WTC11 (cell line): ENCODE measurements at regions not wholly inside any gene's neighbourhood (a gene's known extent, or its start where the extent isn't known, plus 50 kb on each side); places are given as distances from the start of the nearest gene placed in this dataset.
"Not testable (repeated sequence)": the region's sequence is repeated elsewhere in the genome, so short reads cannot be mapped to it uniquely, and the experiment has no call there.

Experiments used
- ATAC-seq: fragments of 200-7000 bp; cut with Tn5 transposase; 2 replicates; pipeline ENCODE4 v1.10.0; 2021; ENCODE audit warnings: mild to moderate bottlenecking, moderate library complexity
- CTCF ChIA-PET: fragments of 300-600 bp; sonication (Branson Sonifier 250); formaldehyde crosslinking; loops from one replicate; lab custom pipeline; 2021; ENCODE audit warnings: antibody characterized with exemption; lab: Charles Lee
- POLR2A ChIA-PET: fragments of 350-600 bp; sonication (Branson Sonifier 250); formaldehyde crosslinking; loops from one replicate; lab custom pipeline; 2021; ENCODE audit warnings: antibody characterized with exemption; lab: Charles Lee
- DNase-seq: peaks from one replicate; pipeline ENCODE4 v3.0.0; 2021; ENCODE audit warnings: low spot score
- H3K27ac Mint-ChIP-seq: 2 replicates; pipeline ENCODE4 v1.8.0; 2021; ENCODE audit warnings: mixed read lengths
- H3K27me3 Mint-ChIP-seq: 2 replicates; pipeline ENCODE4 v1.8.0; 2021; ENCODE audit warnings: low read depth, mild to moderate bottlenecking, moderate library complexity, mixed read lengths
- H3K36me3 Mint-ChIP-seq: 2 replicates; pipeline ENCODE4 v1.8.0; 2021; ENCODE audit warnings: mixed read lengths
- H3K4me1 Mint-ChIP-seq: 2 replicates; pipeline ENCODE4 v1.8.0; 2022; ENCODE audit warnings: mixed read lengths
- H3K4me3 Mint-ChIP-seq: 2 replicates; pipeline ENCODE4 v1.8.0; 2021; ENCODE audit warnings: mild to moderate bottlenecking, moderate library complexity, mixed read lengths
- H3K9me3 Mint-ChIP-seq: 2 replicates; pipeline ENCODE4 v1.8.0; 2021; ENCODE audit warnings: mixed read lengths
- ATF1 ChIP-seq: sonication (generic); formaldehyde crosslinking; IDR thresholded peaks from 2 replicates; pipeline ENCODE4 v1.8.1; 2023; ENCODE audit warnings: mild to moderate bottlenecking, moderate library complexity, missing genetic modification reagents
- CREB1 ChIP-seq: sonication (generic); formaldehyde crosslinking; IDR thresholded peaks from 2 replicates; pipeline ENCODE4 v1.8.0; 2023; ENCODE audit warnings: mild to moderate bottlenecking, missing genetic modification reagents
- CTCF ChIP-seq: fragments of 200-600 bp; IDR thresholded peaks from 2 replicates; pipeline ENCODE4 v1.8.0; 2022; ENCODE audit warnings: antibody characterized with exemption
- FOXJ3 ChIP-seq: sonication (generic); formaldehyde crosslinking; IDR thresholded peaks from 2 replicates; pipeline ENCODE4 v1.9.0; 2021; ENCODE audit warnings: missing genetic modification reagents, mild to moderate bottlenecking, borderline replicate concordance
- HMGA2 ChIP-seq: fragments of 250-450 bp; sonication (Bioruptor Pico); IDR thresholded peaks from 2 replicates; pipeline ENCODE4 v1.4.0; 2021; ENCODE audit warnings: mild to moderate bottlenecking, moderate library complexity
- IRF2 ChIP-seq: sonication (generic); formaldehyde crosslinking; IDR thresholded peaks from 2 replicates; pipeline ENCODE4 v1.8.0; 2022; ENCODE audit warnings: low read depth, missing genetic modification reagents, borderline replicate concordance
- JAZF1 ChIP-seq: fragments of 250-450 bp; sonication (Bioruptor Pico); IDR thresholded peaks from 2 replicates; pipeline ENCODE4 v1.9.0; 2021; ENCODE audit warnings: moderate library complexity, mild to moderate bottlenecking, inconsistent platforms
- NR1H2 ChIP-seq: sonication (generic); formaldehyde crosslinking; IDR thresholded peaks from 2 replicates; pipeline ENCODE4 v1.9.0; 2021; ENCODE audit warnings: mild to moderate bottlenecking, moderate library complexity, missing genetic modification reagents
- NR2C2 ChIP-seq: sonication (generic); formaldehyde crosslinking; IDR thresholded peaks from 2 replicates; pipeline ENCODE4 v1.8.0; 2022; ENCODE audit warnings: mild to moderate bottlenecking, missing genetic modification reagents
- TCF7 ChIP-seq: sonication (generic); formaldehyde crosslinking; IDR thresholded peaks from 2 replicates; pipeline ENCODE4 v1.8.0; 2022; ENCODE audit warnings: mild to moderate bottlenecking, low read depth, missing genetic modification reagents, moderate library complexity
- USF2 ChIP-seq: sonication (generic); formaldehyde crosslinking; IDR thresholded peaks from 2 replicates; pipeline ENCODE4 v1.8.1; 2023; ENCODE audit warnings: mild to moderate bottlenecking, missing genetic modification reagents, moderate library complexity
- ZMAT4 ChIP-seq: fragments of 250-450 bp; sonication (Bioruptor Pico); IDR thresholded peaks from 2 replicates; pipeline ENCODE4 v1.9.0; 2021; ENCODE audit warnings: mild to moderate bottlenecking
- ZNF219 ChIP-seq: sonication (generic); formaldehyde crosslinking; IDR thresholded peaks from 2 replicates; pipeline ENCODE4 v1.8.0; 2023; ENCODE audit warnings: missing genetic modification reagents, mild to moderate bottlenecking, borderline replicate concordance
- TF ChIP-seq, protein P1 (sequence below): sonication (generic); formaldehyde crosslinking; conservative IDR thresholded peaks from 2 replicates; pipeline ENCODE4 v1.8.1; 2023; ENCODE audit warnings: mild to moderate bottlenecking, low read depth, missing genetic modification reagents, moderate library complexity
- TF ChIP-seq, protein P2 (sequence below): sonication (generic); formaldehyde crosslinking; IDR thresholded peaks from 2 replicates; pipeline ENCODE4 v1.8.0; 2023; ENCODE audit warnings: missing genetic modification reagents
- TF ChIP-seq, protein P3 (sequence below): sonication (generic); formaldehyde crosslinking; IDR thresholded peaks from 2 replicates; pipeline ENCODE4 v1.8.0; 2022; ENCODE audit warnings: mild to moderate bottlenecking, missing genetic modification reagents
- TF ChIP-seq, protein P4 (sequence below): sonication (generic); formaldehyde crosslinking; conservative IDR thresholded peaks from 2 replicates; pipeline ENCODE4 v1.8.1; 2022; ENCODE audit warnings: mild to moderate bottlenecking, missing genetic modification reagents
- TF ChIP-seq, protein P5 (sequence below): sonication (generic); formaldehyde crosslinking; IDR thresholded peaks from 2 replicates; pipeline ENCODE4 v1.8.1; 2022; ENCODE audit warnings: mild to moderate bottlenecking, moderate library complexity, missing genetic modification reagents

- H3K27me3 Mint-ChIP-seq, H3K4me3 Mint-ChIP-seq, POLR2A ChIA-PET: not testable (repeated sequence)
- TF ChIP-seq HMGA2 (CRISPR knock-in tag) = peak; percentile 96
- TF ChIP-seq, all 79 proteins: peak for 1; not testable (repeated sequence) for 78
- H3K27ac Mint-ChIP-seq, H3K36me3 Mint-ChIP-seq, DNase-seq, ATAC-seq, CTCF ChIA-PET: not testable (repeated sequence)
- Mint-ChIP-seq H3K4me1 (peaks cover 12% of the 10 kb centered on the region), H3K9me3 (peaks cover 13% of the 10 kb centered on the region)
Observed at GRCh38 chr6:141869509-141869908, 263.2 kb upstream of the GJE1 start.

- DNase-seq (no peak), ATAC-seq (no peak)
- Mint-ChIP-seq H3K36me3 (peaks cover 7% of the 10 kb centered on the region), H3K4me3 (no peak overlapping the region), H3K4me1 (peaks cover 12% of the 10 kb centered on the region), H3K9me3 (peaks cover 13% of the 10 kb centered on the region), H3K27ac (no peak overlapping the region), H3K27me3 (no peaks in the 10 kb centered on the region)
- TF ChIP-seq IRF2 (CRISPR knock-in tag) = no peak
- TF ChIP-seq CTCF = no peak
- no peak for TF ChIP-seq ZMAT4 (CRISPR knock-in tag)
- TF ChIP-seq, protein P1, sequence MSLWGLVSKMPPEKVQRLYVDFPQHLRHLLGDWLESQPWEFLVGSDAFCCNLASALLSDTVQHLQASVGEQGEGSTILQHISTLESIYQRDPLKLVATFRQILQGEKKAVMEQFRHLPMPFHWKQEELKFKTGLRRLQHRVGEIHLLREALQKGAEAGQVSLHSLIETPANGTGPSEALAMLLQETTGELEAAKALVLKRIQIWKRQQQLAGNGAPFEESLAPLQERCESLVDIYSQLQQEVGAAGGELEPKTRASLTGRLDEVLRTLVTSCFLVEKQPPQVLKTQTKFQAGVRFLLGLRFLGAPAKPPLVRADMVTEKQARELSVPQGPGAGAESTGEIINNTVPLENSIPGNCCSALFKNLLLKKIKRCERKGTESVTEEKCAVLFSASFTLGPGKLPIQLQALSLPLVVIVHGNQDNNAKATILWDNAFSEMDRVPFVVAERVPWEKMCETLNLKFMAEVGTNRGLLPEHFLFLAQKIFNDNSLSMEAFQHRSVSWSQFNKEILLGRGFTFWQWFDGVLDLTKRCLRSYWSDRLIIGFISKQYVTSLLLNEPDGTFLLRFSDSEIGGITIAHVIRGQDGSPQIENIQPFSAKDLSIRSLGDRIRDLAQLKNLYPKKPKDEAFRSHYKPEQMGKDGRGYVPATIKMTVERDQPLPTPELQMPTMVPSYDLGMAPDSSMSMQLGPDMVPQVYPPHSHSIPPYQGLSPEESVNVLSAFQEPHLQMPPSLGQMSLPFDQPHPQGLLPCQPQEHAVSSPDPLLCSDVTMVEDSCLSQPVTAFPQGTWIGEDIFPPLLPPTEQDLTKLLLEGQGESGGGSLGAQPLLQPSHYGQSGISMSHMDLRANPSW = no peak
- TF ChIP-seq, protein P2, sequence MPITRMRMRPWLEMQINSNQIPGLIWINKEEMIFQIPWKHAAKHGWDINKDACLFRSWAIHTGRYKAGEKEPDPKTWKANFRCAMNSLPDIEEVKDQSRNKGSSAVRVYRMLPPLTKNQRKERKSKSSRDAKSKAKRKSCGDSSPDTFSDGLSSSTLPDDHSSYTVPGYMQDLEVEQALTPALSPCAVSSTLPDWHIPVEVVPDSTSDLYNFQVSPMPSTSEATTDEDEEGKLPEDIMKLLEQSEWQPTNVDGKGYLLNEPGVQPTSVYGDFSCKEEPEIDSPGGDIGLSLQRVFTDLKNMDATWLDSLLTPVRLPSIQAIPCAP (CRISPR knock-in tag) = no peak
- no peak for TF ChIP-seq FOXJ3 (CRISPR knock-in tag)
- TF ChIP-seq, protein P3, sequence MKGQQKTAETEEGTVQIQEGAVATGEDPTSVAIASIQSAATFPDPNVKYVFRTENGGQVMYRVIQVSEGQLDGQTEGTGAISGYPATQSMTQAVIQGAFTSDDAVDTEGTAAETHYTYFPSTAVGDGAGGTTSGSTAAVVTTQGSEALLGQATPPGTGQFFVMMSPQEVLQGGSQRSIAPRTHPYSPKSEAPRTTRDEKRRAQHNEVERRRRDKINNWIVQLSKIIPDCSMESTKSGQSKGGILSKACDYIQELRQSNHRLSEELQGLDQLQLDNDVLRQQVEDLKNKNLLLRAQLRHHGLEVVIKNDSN = no peak
- TF ChIP-seq JAZF1 (CRISPR knock-in tag) = no peak
- no peak for TF ChIP-seq ZNF219 (CRISPR knock-in tag)
- no peak for TF ChIP-seq USF2 (CRISPR knock-in tag)
- no peak for TF ChIP-seq ATF1
- no peak for TF ChIP-seq TCF7 (CRISPR knock-in tag)
- ChIA-PET CTCF (no interaction called here), POLR2A (no interaction called here)
Observed at GRCh38 chr6:141867767-141868166, 265.0 kb upstream of the GJE1 start.

- no peak overlapping the region for H3K4me3 Mint-ChIP-seq
- no peaks in the 10 kb centered on the region for H3K36me3 Mint-ChIP-seq
- ATAC-seq (peak; percentile 78), DNase-seq (no peak)
- peaks cover 12% of the 10 kb centered on the region for H3K4me1 Mint-ChIP-seq
- CTCF ChIA-PET = interaction anchor here (0.5 kb wide), 1 partner anchor 122 kb away, joined by 3 read pairs; no protein-coding TSS in a partner anchor
- H3K27me3 Mint-ChIP-seq = no peaks in the 10 kb centered on the region
- H3K27ac Mint-ChIP-seq = no peak overlapping the region
- POLR2A ChIA-PET = interaction anchor here (0.7 kb wide), 1 partner anchor 8 kb away, joined by 3 read pairs; no protein-coding TSS in a partner anchor
- peaks cover 6% of the 10 kb centered on the region for H3K9me3 Mint-ChIP-seq
- TF ChIP-seq, protein P3 = no peak
- TF ChIP-seq ZMAT4 (CRISPR knock-in tag) (no peak), NR1H2 (CRISPR knock-in tag) (no peak), CREB1 (no peak), NR2C2 (CRISPR knock-in tag) (no peak)
- TF ChIP-seq, protein P4, sequence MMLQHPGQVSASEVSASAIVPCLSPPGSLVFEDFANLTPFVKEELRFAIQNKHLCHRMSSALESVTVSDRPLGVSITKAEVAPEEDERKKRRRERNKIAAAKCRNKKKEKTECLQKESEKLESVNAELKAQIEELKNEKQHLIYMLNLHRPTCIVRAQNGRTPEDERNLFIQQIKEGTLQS (CRISPR knock-in tag) = no peak
- TF ChIP-seq, protein P5, sequence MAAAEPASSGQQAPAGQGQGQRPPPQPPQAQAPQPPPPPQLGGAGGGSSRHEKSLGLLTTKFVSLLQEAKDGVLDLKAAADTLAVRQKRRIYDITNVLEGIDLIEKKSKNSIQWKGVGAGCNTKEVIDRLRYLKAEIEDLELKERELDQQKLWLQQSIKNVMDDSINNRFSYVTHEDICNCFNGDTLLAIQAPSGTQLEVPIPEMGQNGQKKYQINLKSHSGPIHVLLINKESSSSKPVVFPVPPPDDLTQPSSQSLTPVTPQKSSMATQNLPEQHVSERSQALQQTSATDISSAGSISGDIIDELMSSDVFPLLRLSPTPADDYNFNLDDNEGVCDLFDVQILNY = no peak
Observed at GRCh38 chr6:141866731-141867497, 265.8 kb upstream of the GJE1 start.
